NCI-H1105 treated with DMSO at 0.1 percent for 48 hours (cell line): ENCODE measurements at regions not wholly inside any gene's neighbourhood (a gene's known extent, or its start where the extent isn't known, plus 50 kb on each side); places are given as distances from the start of the nearest gene placed in this dataset.

Source experiments
- DNase-seq: peaks from one replicate; lab custom pipeline; 2025; lab: John Stamatoyannopoulos, UW

DNA sequence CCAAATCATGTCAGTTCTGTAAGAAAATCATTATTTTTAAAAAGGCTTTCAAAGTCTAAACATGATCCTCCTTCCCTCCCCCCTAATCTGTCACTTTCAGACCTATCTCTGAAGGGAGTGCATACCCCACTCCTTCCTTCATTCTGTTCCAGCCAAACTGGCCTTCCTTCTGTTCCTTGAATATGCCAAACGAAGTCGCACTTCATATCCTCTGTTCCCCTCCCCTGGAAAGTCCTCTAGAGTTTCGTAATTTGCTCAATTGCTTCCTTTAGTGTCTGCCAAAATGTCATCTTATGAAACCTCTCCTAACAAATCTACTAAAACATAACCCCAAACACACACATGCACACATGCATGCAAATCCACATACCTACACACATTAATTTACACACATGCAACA is 69.5 kb upstream of the TUSC7 start:
- DNase-seq: no peak

DNA sequence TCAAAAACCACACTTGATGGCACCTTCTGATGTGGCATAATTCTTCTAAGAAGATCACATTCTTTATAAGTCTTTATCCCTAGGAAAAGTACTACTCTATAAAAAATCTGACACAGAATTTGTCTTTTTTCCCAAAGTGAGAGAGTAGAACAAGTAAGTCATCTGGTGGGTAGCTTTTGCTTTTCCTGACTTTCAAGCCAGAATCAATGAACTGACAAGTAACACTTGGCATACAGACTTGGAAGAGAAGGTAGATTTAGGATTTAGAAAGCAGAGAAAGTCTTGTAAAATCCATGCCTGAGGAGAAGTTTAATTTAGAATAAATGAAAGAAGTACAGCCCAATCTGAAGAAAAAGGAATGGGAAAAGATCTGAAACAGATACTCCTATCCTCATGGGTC is 66.6 kb upstream of the TUSC7 start:
- no peak for DNase-seq

DNA sequence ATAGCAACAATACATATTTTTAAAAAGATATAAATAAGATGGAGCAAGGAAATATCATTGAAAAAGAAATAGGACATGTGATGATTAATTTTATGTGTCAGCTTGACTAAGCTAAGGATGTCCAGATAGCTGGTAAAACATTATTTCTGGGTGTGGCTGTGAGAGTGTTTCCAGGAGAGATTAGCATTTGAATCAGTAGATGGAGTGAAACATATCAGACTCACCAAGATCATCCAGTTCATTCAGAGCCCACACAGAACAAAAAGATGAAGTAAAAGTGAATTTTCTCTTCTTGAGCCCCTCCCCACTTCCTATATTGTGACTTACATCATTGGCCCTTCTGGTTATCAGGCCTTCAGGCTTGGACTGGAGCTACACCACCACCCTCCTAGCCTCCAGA is 61.6 kb upstream of the TUSC7 start:
- DNase-seq: no peak
